ENCODE measurements at regions not wholly inside any gene's neighbourhood (a gene's known extent, or its start where the extent isn't known, plus 50 kb on each side); places are given as distances from the start of the nearest gene placed in this dataset.

DNA sequence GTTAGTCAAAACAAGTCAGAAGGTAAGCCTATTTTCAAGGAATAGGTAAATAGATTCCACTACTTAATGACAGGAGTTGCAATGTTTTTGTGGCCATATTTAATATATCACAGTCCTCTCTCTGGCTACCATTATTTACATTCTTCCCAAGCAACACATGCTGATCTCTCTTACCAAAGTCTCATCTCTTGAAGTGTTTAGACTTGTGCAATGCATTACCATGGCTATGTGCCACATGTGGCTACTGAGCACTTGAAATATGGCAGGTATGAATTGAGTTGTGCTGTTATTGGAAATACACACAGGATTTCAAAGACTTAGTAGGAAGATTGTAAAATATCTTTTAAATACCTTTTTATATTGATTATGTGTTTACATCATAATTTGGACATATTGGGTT is 262.4 kb upstream of the PDE3A start:
- TF ChIP-seq, protein P1, sequence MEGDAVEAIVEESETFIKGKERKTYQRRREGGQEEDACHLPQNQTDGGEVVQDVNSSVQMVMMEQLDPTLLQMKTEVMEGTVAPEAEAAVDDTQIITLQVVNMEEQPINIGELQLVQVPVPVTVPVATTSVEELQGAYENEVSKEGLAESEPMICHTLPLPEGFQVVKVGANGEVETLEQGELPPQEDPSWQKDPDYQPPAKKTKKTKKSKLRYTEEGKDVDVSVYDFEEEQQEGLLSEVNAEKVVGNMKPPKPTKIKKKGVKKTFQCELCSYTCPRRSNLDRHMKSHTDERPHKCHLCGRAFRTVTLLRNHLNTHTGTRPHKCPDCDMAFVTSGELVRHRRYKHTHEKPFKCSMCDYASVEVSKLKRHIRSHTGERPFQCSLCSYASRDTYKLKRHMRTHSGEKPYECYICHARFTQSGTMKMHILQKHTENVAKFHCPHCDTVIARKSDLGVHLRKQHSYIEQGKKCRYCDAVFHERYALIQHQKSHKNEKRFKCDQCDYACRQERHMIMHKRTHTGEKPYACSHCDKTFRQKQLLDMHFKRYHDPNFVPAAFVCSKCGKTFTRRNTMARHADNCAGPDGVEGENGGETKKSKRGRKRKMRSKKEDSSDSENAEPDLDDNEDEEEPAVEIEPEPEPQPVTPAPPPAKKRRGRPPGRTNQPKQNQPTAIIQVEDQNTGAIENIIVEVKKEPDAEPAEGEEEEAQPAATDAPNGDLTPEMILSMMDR (IDR thresholded peaks at IDR 0.05; ENCODE audit: low read depth, low read length, poor library complexity, severe bottlenecking) = no peak
- TF ChIP-seq EZH2phosphoT487 (IDR thresholded peaks at IDR 0.05; ENCODE audit: borderline replicate concordance, low read length) = no peak
